ENCODE measurements at regions not wholly inside any gene's neighbourhood (a gene's known extent, or its start where the extent isn't known, plus 50 kb on each side); places are given as distances from the start of the nearest gene placed in this dataset.

DNA sequence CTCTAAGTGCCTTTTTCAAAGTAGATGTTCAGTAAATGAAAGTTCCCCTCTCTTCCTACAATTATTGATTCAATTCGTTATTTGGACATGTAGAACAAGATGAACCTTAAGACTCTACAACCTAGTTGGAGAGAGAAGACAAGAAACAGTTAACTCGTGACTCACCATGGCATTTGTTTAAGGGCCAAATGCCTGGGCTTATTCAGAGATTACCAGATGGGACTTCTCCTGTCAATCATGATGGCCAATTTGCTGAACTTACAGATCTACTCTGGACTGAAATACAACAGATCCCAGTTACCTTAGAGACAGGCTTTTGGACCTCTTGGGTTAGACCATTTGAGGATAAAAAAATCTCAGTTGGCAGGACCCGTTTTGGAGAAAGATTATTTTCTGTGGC is 93.5 kb downstream of the C1orf94 start:
- no peak for DNase-seq (ENCODE audit: low spot score)

DNA sequence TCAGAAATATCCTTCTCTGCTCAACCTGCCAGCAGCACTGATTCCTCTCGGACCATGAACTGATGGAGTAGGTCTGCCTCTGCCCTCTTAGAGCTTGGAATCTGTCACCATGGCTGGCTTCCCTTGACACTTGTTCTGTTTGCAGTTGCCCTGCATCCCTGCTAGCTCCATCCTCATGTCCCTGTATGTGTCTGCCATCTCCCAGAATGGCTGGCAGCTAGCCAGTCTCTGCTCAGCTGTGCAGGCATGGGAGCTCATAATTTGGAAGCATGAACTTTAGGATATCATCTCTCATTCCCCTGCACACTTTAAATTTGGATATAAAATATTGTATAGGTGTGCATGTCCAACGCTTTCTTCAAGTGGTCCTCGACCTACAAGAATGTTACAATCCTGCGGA is 95.4 kb downstream of the C1orf94 start:
- DNase-seq (ENCODE audit: low spot score) = peak; percentile 21

- DNase-seq (ENCODE audit: low spot score) = no peak
These were observed 98.4 kb downstream of the C1orf94 start for GRCh38 chr1:34275150-34275549.

GRCh38 chr1:34276606-34277005 is 99.9 kb downstream of the C1orf94 start:
- DNase-seq (ENCODE audit: low spot score) = no peak

GRCh38 chr1:34277150-34277549 is 100.4 kb downstream of the C1orf94 start:
- DNase-seq (ENCODE audit: low spot score) = no peak

DNA sequence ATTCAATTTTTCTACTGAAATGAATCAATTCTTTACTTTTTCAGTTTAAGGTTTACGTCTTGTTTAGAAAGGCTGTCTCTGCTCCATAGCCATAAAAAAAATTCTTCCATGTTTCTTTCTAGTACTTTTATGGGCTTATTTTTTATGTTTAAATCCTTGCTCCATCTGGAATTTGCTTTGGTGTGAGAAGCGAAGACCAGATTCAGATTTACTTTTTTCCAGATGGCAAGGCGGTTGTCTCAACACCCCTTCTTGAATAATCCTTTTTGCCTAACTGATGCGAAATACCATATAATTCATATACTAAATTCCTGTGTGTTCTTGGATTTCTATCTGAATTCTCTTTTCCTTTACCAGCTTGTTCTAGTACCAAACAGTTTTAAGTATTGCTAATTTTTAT is 101.5 kb downstream of the C1orf94 start:
- no peak for DNase-seq (ENCODE audit: low spot score)

DNA sequence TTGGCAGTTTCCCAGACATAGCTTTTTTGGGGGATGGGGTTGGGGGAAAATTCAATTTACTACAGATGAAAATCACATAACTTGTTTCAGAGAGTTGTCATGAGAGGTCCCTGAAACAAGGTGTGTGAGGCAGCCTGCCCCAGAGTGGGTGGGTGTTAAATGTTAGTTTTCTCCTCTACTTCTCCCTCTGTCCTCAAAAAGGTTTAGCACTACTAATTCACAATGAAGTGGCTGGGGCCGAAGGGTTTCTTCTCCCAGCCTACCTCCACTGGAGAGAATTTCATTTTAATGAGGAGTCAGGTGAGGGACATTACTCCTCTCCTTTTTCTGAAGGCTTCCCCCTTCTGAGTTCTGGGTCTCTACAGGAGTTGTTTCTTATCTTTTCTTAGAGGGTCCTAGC is 103.3 kb downstream of the C1orf94 start:
- no peak for DNase-seq (ENCODE audit: low spot score)

GRCh38 chr1:34280509-34280908 is 103.8 kb downstream of the C1orf94 start:
- no peak for DNase-seq (ENCODE audit: low spot score)

- DNase-seq (ENCODE audit: low spot score) = no peak
These were observed 106.4 kb downstream of the C1orf94 start for GRCh38 chr1:34283142-34283541.

DNA sequence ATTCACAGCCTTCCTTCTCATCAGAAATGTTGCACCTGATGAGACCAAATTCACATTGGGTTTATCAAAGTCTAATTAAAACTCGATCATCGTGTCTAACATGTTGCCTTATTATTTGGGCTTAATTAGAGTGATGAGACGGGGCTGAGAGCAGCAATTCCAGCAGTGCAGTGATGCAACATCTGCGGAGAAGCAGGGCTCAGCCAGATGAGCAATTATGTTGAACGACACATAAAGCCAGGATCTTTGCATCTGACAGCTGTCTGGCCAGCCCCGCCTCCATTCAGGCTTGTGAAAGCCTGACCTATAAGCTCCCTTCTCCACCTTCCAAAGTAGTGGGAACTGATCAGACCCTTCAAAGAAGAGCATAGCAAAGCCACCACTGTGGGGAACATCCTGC is 109.8 kb downstream of the C1orf94 start:
- DNase-seq (ENCODE audit: low spot score) = no peak

DNA sequence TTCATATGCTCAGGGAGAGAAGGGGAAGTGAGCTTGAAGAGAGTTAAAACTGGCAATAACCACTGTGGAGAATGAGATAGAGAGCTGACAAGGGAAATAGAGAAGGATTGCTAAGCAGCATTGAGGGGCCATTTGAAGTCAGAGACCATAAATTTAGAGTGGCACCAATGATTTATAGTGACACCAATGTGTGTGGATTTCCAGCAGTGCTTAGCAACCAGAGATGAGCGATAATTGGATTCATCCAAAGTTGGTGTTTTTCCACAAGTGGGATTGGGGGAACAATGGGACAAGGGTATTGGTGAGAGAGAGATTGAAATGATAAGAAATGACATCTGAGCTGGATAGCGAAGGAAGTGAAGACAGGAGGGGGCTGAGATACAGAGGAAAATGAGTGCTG is 114.1 kb downstream of the C1orf94 start:
- DNase-seq (ENCODE audit: low spot score) = no peak

- no peak for DNase-seq (ENCODE audit: low spot score)
These were observed 115.8 kb downstream of the C1orf94 start for GRCh38 chr1:34292472-34292871.

DNA sequence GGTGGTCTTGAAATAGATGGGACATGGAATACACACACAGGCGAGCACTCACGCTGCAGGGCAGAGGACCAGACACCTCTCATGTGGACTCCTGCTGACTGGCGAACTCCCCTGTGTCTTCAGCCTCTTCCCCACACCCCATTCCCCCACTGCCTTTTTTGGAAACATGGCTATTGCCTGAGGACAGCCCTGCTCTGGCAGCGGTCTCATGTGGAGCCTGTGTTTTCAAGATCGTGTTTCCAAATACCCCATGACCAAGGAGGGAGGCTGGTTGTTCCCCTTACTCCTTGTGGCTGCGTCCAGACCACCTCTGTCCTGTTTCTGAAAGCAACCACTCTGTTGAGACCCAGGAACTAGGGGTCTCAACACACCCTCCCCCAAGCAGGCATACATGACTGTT is 119.4 kb downstream of the C1orf94 start:
- DNase-seq (ENCODE audit: low spot score) = no peak

- no peak for DNase-seq (ENCODE audit: low spot score)
These were observed 126.1 kb downstream of the C1orf94 start for GRCh38 chr1:34302798-34303197.

- no peak for DNase-seq (ENCODE audit: low spot score)
These were observed 126.5 kb downstream of the C1orf94 start for GRCh38 chr1:34303218-34303617.

GRCh38 chr1:34306568-34306967 is 129.9 kb downstream of the C1orf94 start:
- no peak for DNase-seq (ENCODE audit: low spot score)

DNA sequence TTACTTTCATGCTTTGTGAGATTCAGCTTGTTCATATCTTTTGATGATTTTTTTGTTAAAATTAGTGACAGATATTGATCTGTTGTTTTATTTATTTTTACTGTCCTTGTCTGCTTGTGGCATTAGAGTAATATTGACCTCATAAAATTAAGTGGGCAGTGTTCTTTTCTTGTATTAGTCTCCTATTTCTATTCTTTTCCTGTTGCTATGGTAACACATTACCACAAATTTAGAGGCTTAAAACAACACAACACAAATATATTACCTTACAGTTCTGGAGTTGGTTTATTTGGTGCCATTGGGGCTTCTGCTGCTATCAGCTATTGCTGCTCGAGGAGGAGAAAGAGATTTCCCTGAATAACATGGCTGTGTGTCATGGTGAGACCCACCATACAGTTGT is 135.7 kb downstream of the C1orf94 start:
- DNase-seq (ENCODE audit: low spot score) = no peak

DNA sequence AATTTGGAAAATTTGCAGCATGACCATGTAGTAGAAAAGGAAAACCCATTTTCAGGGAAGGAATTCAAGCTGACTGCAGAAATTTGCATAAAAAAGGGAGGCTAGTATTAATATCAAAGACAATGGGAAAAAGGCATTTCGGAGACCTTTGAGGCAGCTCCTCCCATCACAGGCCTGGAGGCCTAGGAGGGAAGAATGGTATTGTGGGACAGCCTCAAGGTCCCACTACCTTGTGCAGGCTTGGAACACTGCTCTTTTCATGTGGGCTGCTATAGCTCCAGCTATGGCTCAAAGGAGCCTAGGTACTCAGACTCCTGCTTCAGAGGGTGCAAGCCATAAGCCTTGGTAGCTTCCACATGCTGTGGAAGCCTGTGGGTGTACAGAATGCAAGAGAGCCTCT is 139.3 kb downstream of the C1orf94 start:
- no peak for DNase-seq (ENCODE audit: low spot score)

GRCh38 chr1:34316773-34317172 is 140.1 kb downstream of the C1orf94 start:
- no peak for DNase-seq (ENCODE audit: low spot score)

DNA sequence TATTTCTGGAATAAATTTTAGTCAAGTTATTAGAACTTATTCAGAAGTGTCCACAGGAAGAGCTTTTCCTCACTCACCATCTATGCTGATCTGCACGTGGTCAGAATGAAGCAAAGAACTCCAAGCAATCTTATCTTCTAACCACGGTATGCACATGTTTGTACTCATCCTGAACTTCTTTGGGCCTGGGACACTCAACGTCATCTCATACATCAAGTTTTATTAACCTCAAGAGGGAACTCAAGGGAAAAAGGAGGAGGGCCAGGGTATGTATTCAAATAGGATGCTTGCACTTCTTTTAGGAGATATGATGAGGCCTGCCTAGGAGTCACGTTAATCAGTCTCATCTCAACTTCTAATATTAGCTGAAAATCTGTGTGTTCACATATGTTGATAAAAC is 142.5 kb downstream of the C1orf94 start:
- DNase-seq (ENCODE audit: low spot score) = no peak

- DNase-seq (ENCODE audit: low spot score) = no peak
These were observed 143.5 kb downstream of the C1orf94 start for GRCh38 chr1:34320053-34320669.

GRCh38 chr1:34322969-34323368 is 146.3 kb downstream of the C1orf94 start:
- DNase-seq (ENCODE audit: low spot score) = no peak

- no peak for DNase-seq (ENCODE audit: low spot score)
These were observed 148.3 kb downstream of the C1orf94 start for GRCh38 chr1:34324879-34325440.

DNA sequence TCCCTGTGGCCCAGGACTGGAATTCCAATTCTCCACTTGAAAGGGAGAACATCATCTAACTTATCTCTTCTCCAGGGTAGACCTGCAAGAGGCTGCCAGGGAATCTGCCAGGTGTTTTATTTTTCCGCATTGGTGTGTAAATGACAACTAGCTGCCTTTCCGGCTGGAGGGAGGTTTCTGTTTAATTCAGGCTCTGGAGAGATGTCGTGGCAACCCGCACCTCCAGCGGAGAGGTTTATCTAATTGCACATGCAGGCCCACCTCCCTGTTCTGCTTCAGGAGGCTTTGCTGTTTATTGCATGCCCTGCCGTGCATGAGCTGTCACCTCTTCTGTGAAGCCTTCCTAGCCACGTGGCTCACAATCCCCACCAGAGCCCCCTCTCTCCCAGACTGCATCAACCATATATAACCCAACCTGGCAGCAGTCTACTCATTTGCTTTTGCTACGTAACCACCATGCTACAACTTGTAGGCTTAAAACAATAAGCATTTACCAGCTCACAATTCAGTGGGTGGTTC is 151.6 kb downstream of the C1orf94 start:
- no peak for DNase-seq (ENCODE audit: low spot score)
